ENCODE measurements at regions not wholly inside any gene's neighbourhood (a gene's known extent, or its start where the extent isn't known, plus 50 kb on each side); places are given as distances from the start of the nearest gene placed in this dataset.

DNA sequence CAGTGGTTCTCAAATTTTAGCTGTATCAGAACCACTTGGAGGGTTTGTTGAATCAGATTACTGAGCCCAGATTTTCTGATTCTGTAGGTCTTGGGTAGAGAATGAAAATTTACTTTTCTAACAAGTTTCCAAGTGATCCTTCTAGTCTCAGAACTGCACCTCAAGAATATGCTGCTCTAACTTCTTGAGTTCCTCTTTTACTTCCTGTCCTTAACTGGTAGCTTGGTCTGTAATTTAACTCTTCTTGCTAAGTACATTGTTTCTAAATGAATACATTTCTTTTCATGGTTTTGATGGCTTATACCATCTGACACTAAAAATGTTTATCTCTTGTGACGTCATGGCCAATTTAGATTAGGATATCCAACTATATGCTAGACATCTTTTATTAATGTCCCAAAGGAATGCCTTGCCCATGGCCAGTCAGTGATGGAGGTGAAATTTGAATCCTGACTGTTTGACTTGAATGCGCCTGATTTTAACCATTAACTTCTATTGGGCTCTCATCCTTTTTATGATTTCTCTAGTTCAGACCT is 262.6 kb upstream of the NAALADL2 start:
- TF ChIP-seq, protein P1, sequence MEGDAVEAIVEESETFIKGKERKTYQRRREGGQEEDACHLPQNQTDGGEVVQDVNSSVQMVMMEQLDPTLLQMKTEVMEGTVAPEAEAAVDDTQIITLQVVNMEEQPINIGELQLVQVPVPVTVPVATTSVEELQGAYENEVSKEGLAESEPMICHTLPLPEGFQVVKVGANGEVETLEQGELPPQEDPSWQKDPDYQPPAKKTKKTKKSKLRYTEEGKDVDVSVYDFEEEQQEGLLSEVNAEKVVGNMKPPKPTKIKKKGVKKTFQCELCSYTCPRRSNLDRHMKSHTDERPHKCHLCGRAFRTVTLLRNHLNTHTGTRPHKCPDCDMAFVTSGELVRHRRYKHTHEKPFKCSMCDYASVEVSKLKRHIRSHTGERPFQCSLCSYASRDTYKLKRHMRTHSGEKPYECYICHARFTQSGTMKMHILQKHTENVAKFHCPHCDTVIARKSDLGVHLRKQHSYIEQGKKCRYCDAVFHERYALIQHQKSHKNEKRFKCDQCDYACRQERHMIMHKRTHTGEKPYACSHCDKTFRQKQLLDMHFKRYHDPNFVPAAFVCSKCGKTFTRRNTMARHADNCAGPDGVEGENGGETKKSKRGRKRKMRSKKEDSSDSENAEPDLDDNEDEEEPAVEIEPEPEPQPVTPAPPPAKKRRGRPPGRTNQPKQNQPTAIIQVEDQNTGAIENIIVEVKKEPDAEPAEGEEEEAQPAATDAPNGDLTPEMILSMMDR (IDR thresholded peaks at IDR 0.05): no peak
- no peak for TF ChIP-seq EP300 (IDR thresholded peaks at IDR 0.05)

Data from gastroesophageal sphincter (tissue), 3 donors.